Gastrocnemius medialis (tissue), 4 donors: ENCODE measurements at regions not wholly inside any gene's neighbourhood (a gene's known extent, or its start where the extent isn't known, plus 50 kb on each side); places are given as distances from the start of the nearest gene placed in this dataset.

ENCODE experiments used
- ATAC-seq, 2 donors: fragments of 150-250 bp; one replicate each; pipeline ENCODE4 v1.9.1; 2016
- DNase-seq, 2 donors: peaks; one replicate each; pipeline ENCODE4 v3.0.0-alpha.2; 2019
- H3K27ac ChIP-seq, 4 donors: fragments of 200-600 bp; sonication (generic); 1 replicate in 1 of 4; 2 replicates in 3 of 4; pipeline ENCODE4 v1.5.1; 2016 to 2018; ENCODE audit warnings: mild to moderate bottlenecking in 2 of 4, moderate library complexity in 1 of 4
- H3K27me3 ChIP-seq, 3 donors: fragments of 200-600 bp; sonication (generic) in 2 of 3; 1 replicate in 1 of 3; 2 replicates in 2 of 3; pipeline versions ENCODE4 v1.5.1 to v1.6.0; 2016 to 2019; ENCODE audit warnings: mild to moderate bottlenecking in 1 of 3, moderate library complexity in 1 of 3
- H3K36me3 ChIP-seq, 2 donors: fragments of 200-600 bp; sonication (generic) in 1 of 2; one replicate each; pipeline ENCODE4 v1.5.1; 2017 to 2018
- H3K4me1 ChIP-seq, 2 donors: fragments of 200-600 bp; sonication (generic) in 1 of 2; one replicate each; pipeline ENCODE4 v1.5.1; 2016 to 2017; ENCODE audit warnings: mild to moderate bottlenecking in 2 of 2
- H3K4me3 ChIP-seq, 4 donors: fragments of 200-600 bp; sonication (generic) in 3 of 4; 1 replicate in 1 of 4; 2 replicates in 3 of 4; pipeline ENCODE4 v1.5.1; 2016 to 2019; ENCODE audit warnings: mild to moderate bottlenecking in 2 of 4
- H3K9me3 ChIP-seq, 3 donors: fragments of 200-600 bp; sonication (generic) in 2 of 3; 1 replicate in 1 of 3; 2 replicates in 2 of 3; pipeline ENCODE4 v1.5.1; 2016 to 2019
- CTCF ChIP-seq, 5 experiments: fragments of 450-650 bp in 3 of 5; fragments of 200-600 bp in 2 of 5; sonication (generic) in 2 of 5; IDR thresholded peaks in 4 of 5; conservative IDR thresholded peaks in 1 of 5; 1 replicate in 4 of 5; 2 replicates in 1 of 5; pipeline ENCODE4 v1.5.1; 2016 to 2019; ENCODE audit warnings: antibody characterized with exemption in 5 of 5, mild to moderate bottlenecking in 3 of 5, moderate library complexity in 3 of 5
- POLR2A ChIP-seq, 2 donors: fragments of 450-650 bp; IDR thresholded peaks; one replicate each; pipeline ENCODE4 v1.6.1; 2017; ENCODE audit warnings: antibody characterized with exemption in 2 of 2, mild to moderate bottlenecking in 2 of 2, moderate library complexity in 2 of 2
- in situ Hi-C, 4 donors: fragments of 200-750 bp; cut with MboI; loops; one replicate each; pipeline versions ENCODE4 v1.15.0 to v1.8.0; 2017; ENCODE audit warnings: low sequenced_read_pairs in 4 of 4
- intact Hi-C: fragments of 100-400 bp; cut with DNase I; formaldehyde crosslinking; loops from one replicate; pipeline ENCODE4 v1.15.1; 2023; ENCODE audit warnings: low total_unique reads

GRCh38 chr20:52895701-52896100, 76.5 kb upstream of the TSHZ2 start:
- in situ Hi-C loops (no loop called here), intact Hi-C loops (no loop called here)

GRCh38 chr20:52895235-52895634, 76.9 kb upstream of the TSHZ2 start:
- Histone ChIP-seq H3K4me3 (no peak overlapping the region), H3K36me3 (no peaks in the 10 kb centered on the region), H3K9me3 (no peaks in the 10 kb centered on the region), H3K27ac (no peak overlapping the region), H3K4me1 (no peaks in the 10 kb centered on the region), H3K27me3 (no peaks in the 10 kb centered on the region)
- no peak for DNase-seq
- in situ Hi-C loops (no loop called here), intact Hi-C loops (no loop called here)
- no peak for ATAC-seq
- TF ChIP-seq POLR2A (IDR thresholded peaks at IDR 0.05) = no peak
- no peak for TF ChIP-seq CTCF (IDR thresholded peaks at IDR 0.05 in 4 of 5, conservative IDR thresholded peaks at IDR 0.05 in 1 of 5)

More at GRCh38 chr20:52895701-52896100, 76.5 kb upstream of the TSHZ2 start:
- TF ChIP-seq CTCF (IDR thresholded peaks at IDR 0.05 in 4 of 5, conservative IDR thresholded peaks at IDR 0.05 in 1 of 5) (no peak), POLR2A (IDR thresholded peaks at IDR 0.05) (no peak)
- DNase-seq (no peak), ATAC-seq (no peak)
- no peaks in the 10 kb centered on the region for H3K27me3 ChIP-seq
- no peaks in the 10 kb centered on the region for H3K4me1 ChIP-seq
- H3K9me3 ChIP-seq = no peaks in the 10 kb centered on the region
- no peak overlapping the region for H3K27ac ChIP-seq
- no peak overlapping the region for H3K4me3 ChIP-seq
- H3K36me3 ChIP-seq = no peaks in the 10 kb centered on the region

GRCh38 chr20:52893498-52893897, 78.7 kb upstream of the TSHZ2 start:
- Histone ChIP-seq H3K36me3 (no peaks in the 10 kb centered on the region), H3K4me3 (no peak overlapping the region), H3K27me3 (no peaks in the 10 kb centered on the region), H3K27ac (no peak overlapping the region), H3K4me1 (no peaks in the 10 kb centered on the region), H3K9me3 (no peaks in the 10 kb centered on the region)
- TF ChIP-seq CTCF (IDR thresholded peaks at IDR 0.05 in 4 of 5, conservative IDR thresholded peaks at IDR 0.05 in 1 of 5) = no peak
- TF ChIP-seq POLR2A (IDR thresholded peaks at IDR 0.05) = no peak
- DNase-seq = no peak
- in situ Hi-C loops = no loop called here
- ATAC-seq = no peak
- intact Hi-C loops = no loop called here

GRCh38 chr20:52892023-52892422, 80.1 kb upstream of the TSHZ2 start:
- TF ChIP-seq CTCF (IDR thresholded peaks at IDR 0.05 in 4 of 5, conservative IDR thresholded peaks at IDR 0.05 in 1 of 5) = no peak
- no peak for TF ChIP-seq POLR2A (IDR thresholded peaks at IDR 0.05)
- DNase-seq (no peak), ATAC-seq (no peak)
- Histone ChIP-seq H3K36me3 (no peaks in the 10 kb centered on the region), H3K27ac (no peak overlapping the region), H3K27me3 (no peaks in the 10 kb centered on the region), H3K4me1 (no peaks in the 10 kb centered on the region), H3K9me3 (no peaks in the 10 kb centered on the region), H3K4me3 (no peak overlapping the region)
- intact Hi-C loops (no loop called here), in situ Hi-C loops (no loop called here)

DNA sequence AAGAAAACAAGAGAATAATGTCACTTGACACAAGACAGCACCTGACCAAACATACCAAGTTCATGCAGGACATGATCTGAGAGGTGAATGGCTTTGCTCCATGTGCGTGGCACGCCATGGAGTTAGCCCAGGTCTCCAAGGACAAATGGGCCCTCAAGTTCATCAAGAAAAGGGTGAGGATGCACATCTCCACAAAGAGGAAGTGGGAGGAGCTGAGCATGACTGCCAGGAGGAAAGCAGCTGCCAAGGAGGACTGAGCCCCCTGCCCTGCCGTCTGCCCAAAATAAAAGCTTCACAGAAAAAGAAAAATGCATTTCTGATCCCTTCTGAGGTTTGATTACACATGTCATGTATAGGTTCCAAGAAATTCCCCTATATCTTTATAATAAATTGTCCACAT, 82.0 kb upstream of the TSHZ2 start:
- in situ Hi-C loops = no loop called here
- TF ChIP-seq CTCF (IDR thresholded peaks at IDR 0.05 in 4 of 5, conservative IDR thresholded peaks at IDR 0.05 in 1 of 5) (no peak), POLR2A (IDR thresholded peaks at IDR 0.05) (no peak)
- Histone ChIP-seq H3K4me3 (no peak overlapping the region), H3K36me3 (no peaks in the 10 kb centered on the region), H3K27me3 (no peaks in the 10 kb centered on the region), H3K27ac (no peak overlapping the region), H3K4me1 (no peaks in the 10 kb centered on the region), H3K9me3 (no peaks in the 10 kb centered on the region)
- ATAC-seq = no peak
- DNase-seq = no peak
- intact Hi-C loops = no loop called here
